K562 (cell line): ENCODE measurements at regions not wholly inside any gene's neighbourhood (a gene's known extent, or its start where the extent isn't known, plus 50 kb on each side); places are given as distances from the start of the nearest gene placed in this dataset.

Experiments
- CHCHD3 ChIP-seq: fragments of 250-450 bp; sonication (Bioruptor Pico); IDR thresholded peaks from 2 replicates; pipeline ENCODE4 v2.1.2; 2022; ENCODE audit warnings: mild to moderate bottlenecking
- FOXJ2 ChIP-seq: fragments of 200-800 bp; sonication (Bioruptor generic); IDR thresholded peaks from 2 replicates; pipeline ENCODE4 v1.6.1; 2016; ENCODE audit warnings: missing genetic modification characterization, missing compliant biosample characterization
- FOXJ3 ChIP-seq: sonication (generic); formaldehyde crosslinking; IDR thresholded peaks from 2 replicates; pipeline ENCODE4 v1.4.0; 2020; ENCODE audit warnings: mild to moderate bottlenecking, missing genetic modification reagents
- GATAD2B ChIP-seq: fragments of 450-650 bp; IDR thresholded peaks from 2 replicates; pipeline ENCODE4 v1.6.1; 2017; ENCODE audit warnings: mild to moderate bottlenecking, borderline replicate concordance
- HNRNPH1 ChIP-seq: fragments of 200-400 bp; formaldehyde crosslinking; optimal IDR thresholded peaks from 2 replicates; pipeline ENCODE3; 2017; ENCODE audit warnings: low read depth, mild to moderate bottlenecking, low read length, moderate library complexity
- MEIS2 ChIP-seq: fragments of 450-650 bp; IDR thresholded peaks from 2 replicates; pipeline ENCODE4 v1.6.1; 2014; ENCODE audit warnings: mild to moderate bottlenecking; ENCODE audit not compliant: partially characterized antibody
- PRMT5 ChIP-seq: sonication (generic); formaldehyde crosslinking; IDR thresholded peaks from 2 replicates; pipeline ENCODE4 v1.5.0; 2020; ENCODE audit warnings: missing genetic modification reagents
- SAP30 ChIP-seq: fragments of 200-600 bp; sonication (generic); IDR thresholded peaks from 2 replicates; pipeline ENCODE4 v1.6.1; 2012; ENCODE audit warnings: borderline replicate concordance, low read depth, mild to moderate bottlenecking, moderate library complexity, low read length, control low read depth, inconsistent platforms; ENCODE audit not compliant: insufficient read depth, poor library complexity, severe bottlenecking
- THAP12 ChIP-seq: fragments of 250-450 bp; sonication (Bioruptor Pico); IDR thresholded peaks from 2 replicates; pipeline ENCODE4 v1.9.0; 2021; ENCODE audit warnings: mild to moderate bottlenecking, inconsistent platforms
- ZNF507 ChIP-seq: conservative IDR thresholded peaks from 2 replicates; pipeline ENCODE4 v1.6.1; 2017; ENCODE audit warnings: missing genetic modification characterization, missing compliant biosample characterization
- TF ChIP-seq, protein P1 (sequence below), 2 experiments: IDR thresholded peaks; 2 replicates each; pipeline ENCODE4 v1.6.1; 2011; ENCODE audit warnings: borderline replicate concordance in 1 of 2, control low read depth in 1 of 2, low read depth in 1 of 2, low read length in 1 of 2, mild to moderate bottlenecking in 1 of 2, mixed read lengths in 1 of 2, moderate library complexity in 1 of 2; ENCODE audit not compliant: insufficient read depth in 1 of 2, insufficient read length in 1 of 2, poor library complexity in 1 of 2, severe bottlenecking in 1 of 2; ENCODE audit errors: extremely low read depth in 1 of 2

DNA sequence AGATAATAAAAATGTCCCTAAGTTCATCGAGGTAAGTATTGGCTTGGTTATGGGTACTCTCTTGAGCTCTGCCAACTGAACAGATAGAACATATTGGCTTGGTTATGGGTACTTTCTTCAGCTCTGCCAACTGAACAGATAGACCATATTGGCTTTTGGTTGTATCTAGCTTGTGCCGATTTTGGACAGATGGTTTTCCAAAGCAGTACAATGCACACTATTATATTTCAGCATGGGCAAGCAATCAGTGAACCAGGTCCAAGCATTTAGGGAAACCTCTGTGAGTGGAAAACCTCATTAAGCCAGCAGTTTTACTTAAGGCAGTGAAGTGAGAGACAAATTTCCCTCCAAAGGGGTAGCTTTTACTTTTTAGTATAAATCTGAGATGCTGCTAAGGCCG lies 1440.5 kb upstream of the SPRY2 start (continued):
- TF ChIP-seq PRMT5 (no peak), SAP30 (no peak), FOXJ3 (CRISPR knock-in tag) (no peak), ZNF507 (tag) (no peak), FOXJ2 (tag) (no peak), GATAD2B (no peak), CHCHD3 (CRISPR knock-in tag) (no peak), MEIS2 (no peak), THAP12 (CRISPR knock-in tag) (no peak), HNRNPH1 (no peak)
- TF ChIP-seq, protein P1, sequence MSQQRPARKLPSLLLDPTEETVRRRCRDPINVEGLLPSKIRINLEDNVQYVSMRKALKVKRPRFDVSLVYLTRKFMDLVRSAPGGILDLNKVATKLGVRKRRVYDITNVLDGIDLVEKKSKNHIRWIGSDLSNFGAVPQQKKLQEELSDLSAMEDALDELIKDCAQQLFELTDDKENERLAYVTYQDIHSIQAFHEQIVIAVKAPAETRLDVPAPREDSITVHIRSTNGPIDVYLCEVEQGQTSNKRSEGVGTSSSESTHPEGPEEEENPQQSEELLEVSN (IDR thresholded peaks at IDR 0.05; ENCODE audit: borderline replicate concordance in 1 of 2, extremely low read depth in 1 of 2, insufficient read depth in 1 of 2, insufficient read length in 1 of 2, low read depth in 1 of 2, low read length in 1 of 2, poor library complexity in 1 of 2, severe bottlenecking in 1 of 2): no peak
- TF ChIP-seq, all 486 proteins: peak for 0
